ENCODE measurements at regions not wholly inside any gene's neighbourhood (a gene's known extent, or its start where the extent isn't known, plus 50 kb on each side); places are given as distances from the start of the nearest gene placed in this dataset.
"Not testable (repeated sequence)": the region's sequence is repeated elsewhere in the genome, so short reads cannot be mapped to it uniquely, and the experiment has no call there.

DNA sequence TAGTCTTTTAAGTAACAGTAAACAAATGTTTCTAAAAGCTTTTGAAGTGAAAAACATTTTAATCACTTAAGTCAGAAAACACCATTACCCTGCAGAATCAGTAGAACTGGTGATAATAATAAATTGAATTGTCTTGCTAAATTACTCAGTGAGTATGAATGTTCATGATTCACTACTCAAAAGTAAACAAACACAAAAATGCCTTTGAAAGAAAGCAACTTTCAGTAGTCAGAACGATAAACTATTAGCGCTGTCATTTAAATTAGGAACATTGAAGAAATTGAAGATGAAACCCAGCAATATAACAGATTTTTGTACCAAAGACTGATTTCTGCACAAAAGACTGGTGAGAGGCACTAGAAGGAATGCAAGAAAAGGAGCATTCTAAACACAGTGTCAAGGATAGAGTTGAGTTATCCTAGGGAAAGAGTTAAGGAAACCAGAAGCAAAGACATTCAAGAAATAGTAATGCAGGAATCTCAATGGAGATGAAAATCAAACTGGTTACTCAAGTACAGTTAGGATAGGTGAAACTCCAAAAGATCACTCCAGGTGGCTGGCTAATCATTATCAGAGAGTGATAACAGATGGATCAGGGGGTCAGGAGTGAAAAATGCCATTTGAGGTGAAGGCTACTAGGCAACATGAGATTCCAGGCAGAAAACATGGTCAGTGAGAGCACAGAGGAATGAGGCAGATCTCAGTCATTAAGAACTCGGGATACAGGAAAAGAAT, 77.4 kb upstream of the ALG10 start:
- TF ChIP-seq, protein P1, sequence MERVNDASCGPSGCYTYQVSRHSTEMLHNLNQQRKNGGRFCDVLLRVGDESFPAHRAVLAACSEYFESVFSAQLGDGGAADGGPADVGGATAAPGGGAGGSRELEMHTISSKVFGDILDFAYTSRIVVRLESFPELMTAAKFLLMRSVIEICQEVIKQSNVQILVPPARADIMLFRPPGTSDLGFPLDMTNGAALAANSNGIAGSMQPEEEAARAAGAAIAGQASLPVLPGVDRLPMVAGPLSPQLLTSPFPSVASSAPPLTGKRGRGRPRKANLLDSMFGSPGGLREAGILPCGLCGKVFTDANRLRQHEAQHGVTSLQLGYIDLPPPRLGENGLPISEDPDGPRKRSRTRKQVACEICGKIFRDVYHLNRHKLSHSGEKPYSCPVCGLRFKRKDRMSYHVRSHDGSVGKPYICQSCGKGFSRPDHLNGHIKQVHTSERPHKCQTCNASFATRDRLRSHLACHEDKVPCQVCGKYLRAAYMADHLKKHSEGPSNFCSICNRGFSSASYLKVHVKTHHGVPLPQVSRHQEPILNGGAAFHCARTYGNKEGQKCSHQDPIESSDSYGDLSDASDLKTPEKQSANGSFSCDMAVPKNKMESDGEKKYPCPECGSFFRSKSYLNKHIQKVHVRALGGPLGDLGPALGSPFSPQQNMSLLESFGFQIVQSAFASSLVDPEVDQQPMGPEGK (CRISPR knock-in tag; IDR thresholded peaks at IDR 0.05; ENCODE audit: borderline replicate concordance) = no peak
- TF ChIP-seq ZFP30 (CRISPR knock-in tag; IDR thresholded peaks at IDR 0.05) = no peak
- TF ChIP-seq ZC3H10 (CRISPR knock-in tag; IDR thresholded peaks at IDR 0.05) = no peak
- TF ChIP-seq CSDC2 (CRISPR knock-in tag; IDR thresholded peaks at IDR 0.05) = no peak
- no peak for TF ChIP-seq ARNTL (CRISPR knock-in tag; IDR thresholded peaks at IDR 0.05; ENCODE audit: borderline replicate concordance, low read depth)
- no peak for TF ChIP-seq ZNF8 (CRISPR knock-in tag; IDR thresholded peaks at IDR 0.05)
- TF ChIP-seq TOX (CRISPR knock-in tag; IDR thresholded peaks at IDR 0.05; ENCODE audit: borderline replicate concordance) = no peak
- TF ChIP-seq, protein P2, sequence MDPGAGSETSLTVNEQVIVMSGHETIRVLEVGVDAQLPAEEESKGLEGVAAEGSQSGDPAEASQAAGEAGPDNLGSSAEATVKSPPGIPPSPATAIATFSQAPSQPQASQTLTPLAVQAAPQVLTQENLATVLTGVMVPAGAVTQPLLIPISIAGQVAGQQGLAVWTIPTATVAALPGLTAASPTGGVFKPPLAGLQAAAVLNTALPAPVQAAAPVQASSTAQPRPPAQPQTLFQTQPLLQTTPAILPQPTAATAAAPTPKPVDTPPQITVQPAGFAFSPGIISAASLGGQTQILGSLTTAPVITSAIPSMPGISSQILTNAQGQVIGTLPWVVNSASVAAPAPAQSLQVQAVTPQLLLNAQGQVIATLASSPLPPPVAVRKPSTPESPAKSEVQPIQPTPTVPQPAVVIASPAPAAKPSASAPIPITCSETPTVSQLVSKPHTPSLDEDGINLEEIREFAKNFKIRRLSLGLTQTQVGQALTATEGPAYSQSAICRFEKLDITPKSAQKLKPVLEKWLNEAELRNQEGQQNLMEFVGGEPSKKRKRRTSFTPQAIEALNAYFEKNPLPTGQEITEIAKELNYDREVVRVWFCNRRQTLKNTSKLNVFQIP (CRISPR knock-in tag; IDR thresholded peaks at IDR 0.05; ENCODE audit: borderline replicate concordance, low read depth) = no peak
- no peak for TF ChIP-seq OSR1 (CRISPR knock-in tag; IDR thresholded peaks at IDR 0.05)
- no peak for TF ChIP-seq ISL1 (CRISPR knock-in tag; IDR thresholded peaks at IDR 0.05)
- no peak for TF ChIP-seq BACH2 (CRISPR knock-in tag; IDR thresholded peaks at IDR 0.05; ENCODE audit: borderline replicate concordance)
- no peak for TF ChIP-seq ZFP3 (CRISPR knock-in tag; IDR thresholded peaks at IDR 0.05)
- no peak for TF ChIP-seq ZNF70 (CRISPR knock-in tag; IDR thresholded peaks at IDR 0.05)
- TF ChIP-seq TCF4 (CRISPR knock-in tag; IDR thresholded peaks at IDR 0.05; ENCODE audit: borderline replicate concordance) = no peak
- no peak for TF ChIP-seq ESRRG (CRISPR knock-in tag; IDR thresholded peaks at IDR 0.05)
- no peak for TF ChIP-seq GLIS3 (CRISPR knock-in tag; IDR thresholded peaks at IDR 0.05)
- TF ChIP-seq, protein P3, sequence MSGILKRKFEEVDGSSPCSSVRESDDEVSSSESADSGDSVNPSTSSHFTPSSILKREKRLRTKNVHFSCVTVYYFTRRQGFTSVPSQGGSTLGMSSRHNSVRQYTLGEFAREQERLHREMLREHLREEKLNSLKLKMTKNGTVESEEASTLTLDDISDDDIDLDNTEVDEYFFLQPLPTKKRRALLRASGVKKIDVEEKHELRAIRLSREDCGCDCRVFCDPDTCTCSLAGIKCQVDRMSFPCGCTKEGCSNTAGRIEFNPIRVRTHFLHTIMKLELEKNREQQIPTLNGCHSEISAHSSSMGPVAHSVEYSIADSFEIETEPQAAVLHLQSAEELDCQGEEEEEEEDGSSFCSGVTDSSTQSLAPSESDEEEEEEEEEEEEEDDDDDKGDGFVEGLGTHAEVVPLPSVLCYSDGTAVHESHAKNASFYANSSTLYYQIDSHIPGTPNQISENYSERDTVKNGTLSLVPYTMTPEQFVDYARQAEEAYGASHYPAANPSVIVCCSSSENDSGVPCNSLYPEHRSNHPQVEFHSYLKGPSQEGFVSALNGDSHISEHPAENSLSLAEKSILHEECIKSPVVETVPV (CRISPR knock-in tag; IDR thresholded peaks at IDR 0.05) = no peak
- TF ChIP-seq ZNF565 (CRISPR knock-in tag; conservative IDR thresholded peaks at IDR 0.05; ENCODE audit: low read depth) = no peak
- TF ChIP-seq, protein P4, sequence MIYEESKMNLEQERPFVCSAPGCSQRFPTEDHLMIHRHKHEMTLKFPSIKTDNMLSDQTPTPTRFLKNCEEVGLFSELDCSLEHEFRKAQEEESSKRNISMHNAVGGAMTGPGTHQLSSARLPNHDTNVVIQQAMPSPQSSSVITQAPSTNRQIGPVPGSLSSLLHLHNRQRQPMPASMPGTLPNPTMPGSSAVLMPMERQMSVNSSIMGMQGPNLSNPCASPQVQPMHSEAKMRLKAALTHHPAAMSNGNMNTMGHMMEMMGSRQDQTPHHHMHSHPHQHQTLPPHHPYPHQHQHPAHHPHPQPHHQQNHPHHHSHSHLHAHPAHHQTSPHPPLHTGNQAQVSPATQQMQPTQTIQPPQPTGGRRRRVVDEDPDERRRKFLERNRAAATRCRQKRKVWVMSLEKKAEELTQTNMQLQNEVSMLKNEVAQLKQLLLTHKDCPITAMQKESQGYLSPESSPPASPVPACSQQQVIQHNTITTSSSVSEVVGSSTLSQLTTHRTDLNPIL (CRISPR knock-in tag; IDR thresholded peaks at IDR 0.05; ENCODE audit: low read depth) = no peak
- ATAC-seq = no peak

DNA sequence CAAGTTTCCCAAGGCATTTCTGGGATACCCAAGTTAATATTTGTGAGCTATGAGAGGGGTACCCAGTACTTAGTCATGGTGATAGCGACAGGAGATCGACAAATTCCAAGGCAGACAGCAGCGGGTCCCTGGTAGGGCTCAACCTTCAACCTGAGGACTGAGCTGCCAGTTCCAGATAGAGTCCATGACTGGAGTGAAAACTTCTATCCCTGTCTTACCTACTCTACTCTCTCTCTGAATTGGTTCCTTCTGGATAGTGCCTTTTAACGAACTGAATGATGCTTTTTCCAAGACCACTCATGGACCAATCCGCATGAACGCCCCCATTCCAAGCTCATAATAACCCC, 76.9 kb upstream of the ALG10 start:
- ATAC-seq = no peak

DNA sequence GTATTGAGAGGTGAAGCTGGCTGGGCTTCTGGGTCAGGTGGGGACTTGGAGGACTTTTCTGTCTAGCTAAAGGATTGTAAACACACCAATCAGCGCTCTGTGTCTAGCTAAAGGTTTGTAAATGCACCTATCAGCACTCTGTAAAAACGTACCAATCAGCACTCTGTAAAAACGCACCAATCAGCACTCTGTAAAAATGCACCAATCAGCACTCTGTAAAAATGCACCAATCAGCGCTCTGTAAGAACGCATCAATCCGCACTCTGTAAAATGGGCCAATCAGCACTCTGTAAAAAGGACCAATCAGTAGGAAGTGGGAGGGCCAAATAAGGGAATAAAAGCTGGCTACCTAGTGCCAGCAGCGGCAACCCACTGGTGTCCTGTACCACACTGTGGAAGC, 56.1 kb upstream of the ALG10 start:
- not testable (repeated sequence) for ATAC-seq

More for the DNA sequence above, 76.9 kb upstream of the ALG10 start:
- TF ChIP-seq ZC3H10 (CRISPR knock-in tag; IDR thresholded peaks at IDR 0.05) = no peak
- no peak for TF ChIP-seq TCF4 (CRISPR knock-in tag; IDR thresholded peaks at IDR 0.05; ENCODE audit: borderline replicate concordance)
- no peak for TF ChIP-seq ESRRG (CRISPR knock-in tag; IDR thresholded peaks at IDR 0.05)
- TF ChIP-seq ZNF70 (CRISPR knock-in tag; IDR thresholded peaks at IDR 0.05) = no peak
- no peak for TF ChIP-seq TOX (CRISPR knock-in tag; IDR thresholded peaks at IDR 0.05; ENCODE audit: borderline replicate concordance)
- TF ChIP-seq ZNF565 (CRISPR knock-in tag; conservative IDR thresholded peaks at IDR 0.05; ENCODE audit: low read depth) = no peak
- TF ChIP-seq GLIS3 (CRISPR knock-in tag; IDR thresholded peaks at IDR 0.05) = no peak
- TF ChIP-seq BACH2 (CRISPR knock-in tag; IDR thresholded peaks at IDR 0.05; ENCODE audit: borderline replicate concordance) = no peak
- no peak for TF ChIP-seq SNAI2 (CRISPR knock-in tag; IDR thresholded peaks at IDR 0.05)
- TF ChIP-seq ZFP3 (CRISPR knock-in tag; IDR thresholded peaks at IDR 0.05) = no peak
- no peak for TF ChIP-seq RARB (CRISPR knock-in tag; IDR thresholded peaks at IDR 0.05)
- no peak for TF ChIP-seq ARNTL (CRISPR knock-in tag; IDR thresholded peaks at IDR 0.05; ENCODE audit: borderline replicate concordance, low read depth)
- TF ChIP-seq ZFP30 (CRISPR knock-in tag; IDR thresholded peaks at IDR 0.05) = no peak
- TF ChIP-seq OSR1 (CRISPR knock-in tag; IDR thresholded peaks at IDR 0.05) = no peak
- TF ChIP-seq, protein P2 (CRISPR knock-in tag; IDR thresholded peaks at IDR 0.05; ENCODE audit: borderline replicate concordance, low read depth) = no peak
